ENCODE measurements at regions not wholly inside any gene's neighbourhood (a gene's known extent, or its start where the extent isn't known, plus 50 kb on each side); places are given as distances from the start of the nearest gene placed in this dataset.

GRCh38 chr5:39578887-39579497 lies 154.2 kb upstream of the DAB2 start:
- ChIA-PET CTCF (interaction anchor here (0.5 to 2.1 kb wide), 12 partner anchors 9 to 1279 kb away, joined by 3 to 8 read pairs (median 3); no protein-coding TSS in a partner anchor), POLR2A (no interaction called here)
- Histone ChIP-seq H3K4me3 (no peak overlapping the region), H3K4me1 (no peaks in the 10 kb centered on the region), H3K27ac (no peak overlapping the region), H3K4me2 (no peak overlapping the region), H3K9me3 (no peaks in the 10 kb centered on the region)
- no peak for ATAC-seq
- no peak for TF ChIP-seq MAZ (IDR thresholded peaks at IDR 0.05; ENCODE audit: borderline replicate concordance, low read depth, low read length)
- TF ChIP-seq RFX5 (IDR thresholded peaks at IDR 0.05): no peak
- peak; percentile 80 for TF ChIP-seq SMC3 (IDR thresholded peaks at IDR 0.05)
- no peak for TF ChIP-seq MAFK (IDR thresholded peaks at IDR 0.05; ENCODE audit: partially characterized antibody)
- no peak for TF ChIP-seq GATA3 (IDR thresholded peaks at IDR 0.05; ENCODE audit: borderline replicate concordance)
- TF ChIP-seq E2F6 (IDR thresholded peaks at IDR 0.05; ENCODE audit: borderline replicate concordance, low read depth): no peak
- no peak for TF ChIP-seq EHF (CRISPR knock-in tag; IDR thresholded peaks at IDR 0.05)
- TF ChIP-seq HOXB5 (CRISPR knock-in tag; IDR thresholded peaks at IDR 0.05): no peak
- TF ChIP-seq MYC (IDR thresholded peaks at IDR 0.05; ENCODE audit: borderline replicate concordance, low read length): no peak
- TF ChIP-seq HMGXB4 (CRISPR knock-in tag; IDR thresholded peaks at IDR 0.05; ENCODE audit: borderline replicate concordance): no peak
- TF ChIP-seq TFCP2L1 (CRISPR knock-in tag; IDR thresholded peaks at IDR 0.05): no peak
- TF ChIP-seq FOSB (CRISPR knock-in tag; IDR thresholded peaks at IDR 0.05): no peak
- no peak for TF ChIP-seq CHD4 (IDR thresholded peaks at IDR 0.05; ENCODE audit: borderline replicate concordance)
- TF ChIP-seq FOSL2 (IDR thresholded peaks at IDR 0.05): no peak
- TF ChIP-seq FOSL2 (CRISPR knock-in tag; IDR thresholded peaks at IDR 0.05): no peak
- peak; percentile 70 for TF ChIP-seq CTCF (IDR thresholded peaks at IDR 0.05)
- no peak for TF ChIP-seq EHMT2 (IDR thresholded peaks at IDR 0.05; ENCODE audit: low read depth)
- peak; percentile 63 to 85 for TF ChIP-seq RAD21 (conservative IDR thresholded peaks at IDR 0.05 in 1 of 2, IDR thresholded peaks at IDR 0.05 in 1 of 2)
- no peak for TF ChIP-seq HDAC2 (IDR thresholded peaks at IDR 0.05)
- no peak for TF ChIP-seq HEYL (CRISPR knock-in tag; IDR thresholded peaks at IDR 0.05)
- 65% methylated on average over 2 of the region's 2 CpGs for WGBS (ENCODE audit: missing lambda C conversion rate)
- peak; percentile 46 for FAIRE-seq
- peak in 1 of 2 experiments; percentile 20 for DNase-seq (ENCODE audit: low read depth in 1 of 2, low spot score in 1 of 2)

GRCh38 chr5:39577529-39577928 lies 152.7 kb upstream of the DAB2 start:
- ATAC-seq (peak in 1 of 2 experiments; percentile 24; a peak in 1 of 6 replicates), FAIRE-seq (no peak), DNase-seq (ENCODE audit: low read depth in 1 of 2, low spot score in 1 of 2) (no peak)
- Histone ChIP-seq H3K4me3 (no peak overlapping the region), H3K27ac (no peak overlapping the region), H3K4me2 (no peak overlapping the region), H3K4me1 (no peaks in the 10 kb centered on the region), H3K9me3 (no peaks in the 10 kb centered on the region)
- 5% methylated on average over 2 of the region's 2 CpGs for WGBS (ENCODE audit: missing lambda C conversion rate)
- ChIA-PET POLR2A (no interaction called here), CTCF (interaction anchor here (1.0 to 1.7 kb wide), 5 partner anchors 197 to 1158 kb away, joined by 3 to 5 read pairs (median 5); no protein-coding TSS in a partner anchor)
- TF ChIP-seq MYC (IDR thresholded peaks at IDR 0.05; ENCODE audit: borderline replicate concordance, low read length) (no peak), RNF2 (IDR thresholded peaks at IDR 0.05; ENCODE audit: borderline replicate concordance, low read depth) (no peak), ELK1 (IDR thresholded peaks at IDR 0.05; ENCODE audit: low read depth, low read length) (no peak), MAX (IDR thresholded peaks at IDR 0.05) (no peak), FOSB (CRISPR knock-in tag; IDR thresholded peaks at IDR 0.05) (no peak), E2F6 (IDR thresholded peaks at IDR 0.05; ENCODE audit: borderline replicate concordance, low read depth) (no peak), BCL3 (IDR thresholded peaks at IDR 0.05) (no peak), POLR2A (IDR thresholded peaks at IDR 0.05; ENCODE audit: low read length) (no peak), SREBF2 (IDR thresholded peaks at IDR 0.05) (no peak), PBX3 (IDR thresholded peaks at IDR 0.05) (no peak), NFE2L2 (conservative IDR thresholded peaks at IDR 0.05; ENCODE audit: low read length) (no peak), JUNB (IDR thresholded peaks at IDR 0.05) (no peak), ZNF302 (CRISPR knock-in tag; IDR thresholded peaks at IDR 0.05) (no peak), MAZ (IDR thresholded peaks at IDR 0.05; ENCODE audit: borderline replicate concordance, low read depth, low read length) (no peak), RAD21 (conservative IDR thresholded peaks at IDR 0.05 in 1 of 2, IDR thresholded peaks at IDR 0.05 in 1 of 2) (no peak)
